DMS53 (cell line): ENCODE measurements at regions not wholly inside any gene's neighbourhood (a gene's known extent, or its start where the extent isn't known, plus 50 kb on each side); places are given as distances from the start of the nearest gene placed in this dataset.
A peak's percentile ranks its signal among the peaks of the same experiment; 100 is the strongest.

Source experiments
- DNase-seq: peaks from one replicate; lab custom pipeline; 2025; lab: John Stamatoyannopoulos, UW

DNA sequence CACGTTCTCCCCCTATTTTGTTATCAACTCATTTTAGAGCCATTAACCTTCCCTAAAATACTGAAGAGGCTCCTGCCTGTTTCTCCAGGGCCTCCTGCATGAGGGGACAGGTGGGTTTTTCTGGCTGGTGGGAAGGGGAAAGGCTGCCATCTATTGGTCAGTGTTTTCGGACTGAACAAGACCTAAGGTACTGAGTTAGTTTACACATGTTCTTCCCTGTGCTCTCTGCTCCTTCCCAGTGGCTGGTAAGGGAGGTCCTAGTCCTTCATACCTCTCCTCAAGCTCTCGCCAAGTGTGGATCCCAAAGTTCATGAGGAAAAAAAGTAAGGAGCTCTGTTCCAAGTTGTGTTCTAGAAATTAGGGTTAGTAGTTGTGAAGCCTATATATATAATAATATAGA lies 357.5 kb downstream of the FSCB start:
- peak; percentile 76 for DNase-seq

DNA sequence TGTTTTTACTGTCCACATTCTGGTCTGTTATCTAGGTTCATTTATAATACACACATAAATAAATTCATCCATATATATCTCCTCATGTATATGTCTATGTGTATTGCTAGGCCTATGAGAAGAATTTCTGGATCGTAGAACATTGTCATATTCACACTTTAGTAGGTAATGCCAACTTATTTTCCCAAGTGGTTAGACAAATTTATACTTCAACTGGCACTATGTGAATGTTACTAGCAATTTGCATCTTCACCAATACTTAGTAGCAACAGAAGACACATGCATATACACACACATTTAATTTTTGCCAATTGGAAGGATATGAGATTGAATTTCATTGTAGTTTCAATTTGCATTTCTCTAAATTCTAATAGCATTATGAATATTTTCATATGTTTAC lies 365.1 kb downstream of the FSCB start:
- no peak for DNase-seq

DNA sequence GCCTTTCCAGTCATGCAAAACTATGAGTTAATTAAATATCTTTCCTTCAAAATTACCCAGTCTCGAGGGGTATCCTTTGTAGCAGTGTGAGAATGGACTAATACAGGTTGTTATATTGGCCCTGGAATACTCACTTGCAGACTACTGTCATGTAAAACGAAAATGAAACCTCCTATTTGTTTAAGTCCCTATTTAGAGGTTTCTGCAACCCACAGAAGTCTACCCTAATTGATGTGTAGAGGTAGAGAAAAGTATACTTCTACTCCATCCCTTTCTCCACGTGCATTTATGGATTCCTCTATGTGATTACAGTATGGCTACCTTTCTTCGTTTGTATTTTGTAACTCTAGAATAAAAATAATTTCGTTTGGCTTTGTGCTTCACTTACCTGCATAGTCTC lies 371.1 kb downstream of the FSCB start:
- DNase-seq: peak; percentile 4

DNA sequence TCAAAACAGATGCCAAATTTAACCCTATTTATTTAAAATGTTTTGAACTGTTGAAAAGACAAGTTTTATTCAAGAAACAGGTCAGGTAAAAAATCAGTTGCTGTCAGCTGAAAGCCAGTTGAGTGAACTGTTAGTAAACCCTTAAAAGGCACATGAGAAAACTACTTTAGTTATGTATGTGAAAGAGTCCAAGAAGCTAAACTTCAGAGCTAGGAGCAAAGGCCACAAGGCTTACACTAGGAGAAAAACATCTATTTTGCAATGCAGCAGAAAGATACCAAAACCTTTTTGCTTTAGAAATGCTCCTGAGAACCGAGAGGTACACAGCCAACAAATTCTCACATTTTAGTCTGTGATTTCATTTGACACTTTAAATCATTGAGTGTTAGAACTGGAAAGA lies 375.2 kb downstream of the FSCB start:
- DNase-seq: no peak

DNA sequence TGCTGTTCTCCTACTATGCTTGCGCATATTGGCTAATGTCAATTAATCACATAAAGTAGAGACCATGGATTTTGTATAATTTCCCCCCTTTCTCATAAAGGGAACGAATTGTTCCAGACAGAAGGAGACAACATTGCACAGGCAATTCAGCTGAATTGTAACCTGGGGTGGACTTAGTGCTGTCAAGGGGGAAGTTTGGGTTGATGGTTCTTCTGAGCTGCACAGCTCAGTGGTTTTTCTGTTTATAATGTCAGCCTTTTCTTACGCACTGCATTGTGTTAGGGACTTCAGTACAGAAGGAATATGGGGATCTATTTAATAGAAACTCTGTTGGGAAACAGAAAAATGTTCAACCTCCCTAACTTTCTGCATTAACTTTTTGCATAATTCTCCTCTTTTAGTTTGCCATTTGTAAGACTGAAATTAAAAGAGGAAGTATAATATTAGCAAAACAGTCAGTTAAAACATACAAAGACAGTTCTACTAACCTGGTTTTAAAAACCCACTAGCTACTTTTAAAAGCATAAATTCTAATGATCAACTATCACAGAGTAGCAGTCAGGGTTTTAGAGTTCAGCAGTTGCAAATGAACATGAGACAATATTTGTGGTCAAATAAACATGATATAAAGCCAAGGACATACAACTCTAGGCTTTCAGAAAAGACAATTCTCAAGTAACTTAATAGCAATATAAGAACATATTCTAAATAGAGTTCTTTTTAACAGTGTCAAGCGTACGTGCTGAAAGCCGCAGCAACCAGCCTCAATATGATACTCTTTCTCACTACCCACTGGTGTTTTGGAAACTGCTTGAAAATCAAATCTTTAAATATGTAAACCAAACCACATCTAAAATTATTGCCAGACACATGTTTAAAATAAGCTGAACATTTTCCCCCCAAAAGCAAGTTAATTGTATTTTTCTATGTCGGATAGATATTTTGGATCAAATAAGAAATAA lies 393.0 kb downstream of the FSCB start:
- DNase-seq: no peak

DNA sequence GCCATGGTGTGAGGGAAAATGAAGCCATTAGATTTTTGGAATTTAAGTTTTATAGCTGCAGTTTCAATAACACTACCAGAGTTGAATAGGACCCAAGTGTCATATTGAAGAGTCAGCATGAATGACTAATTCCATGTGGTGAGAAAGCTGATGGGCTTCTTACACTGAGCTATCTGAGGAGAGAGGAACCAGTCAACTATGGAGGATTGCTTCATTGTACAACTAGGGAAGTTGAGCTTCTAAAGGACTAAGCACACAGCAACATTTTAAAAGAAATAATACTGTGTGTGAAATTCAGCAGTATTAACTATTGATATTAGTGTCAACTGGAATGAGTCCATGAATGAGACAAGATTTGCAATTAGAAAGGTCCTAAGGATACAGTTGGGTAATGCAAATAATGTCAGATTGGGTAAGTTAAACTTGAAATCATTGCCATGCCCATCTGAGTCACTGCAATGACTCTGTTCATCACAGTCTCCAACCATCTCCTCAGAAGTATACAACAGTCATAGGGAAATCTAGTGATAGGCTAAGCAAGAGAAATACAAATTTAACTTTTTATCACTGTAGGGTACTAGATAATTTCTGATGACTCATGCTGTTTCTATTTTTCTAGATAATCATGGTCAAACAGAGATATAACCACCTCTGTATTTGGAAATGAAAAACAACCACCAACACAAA lies 394.2 kb downstream of the FSCB start:
- DNase-seq: no peak

DNA sequence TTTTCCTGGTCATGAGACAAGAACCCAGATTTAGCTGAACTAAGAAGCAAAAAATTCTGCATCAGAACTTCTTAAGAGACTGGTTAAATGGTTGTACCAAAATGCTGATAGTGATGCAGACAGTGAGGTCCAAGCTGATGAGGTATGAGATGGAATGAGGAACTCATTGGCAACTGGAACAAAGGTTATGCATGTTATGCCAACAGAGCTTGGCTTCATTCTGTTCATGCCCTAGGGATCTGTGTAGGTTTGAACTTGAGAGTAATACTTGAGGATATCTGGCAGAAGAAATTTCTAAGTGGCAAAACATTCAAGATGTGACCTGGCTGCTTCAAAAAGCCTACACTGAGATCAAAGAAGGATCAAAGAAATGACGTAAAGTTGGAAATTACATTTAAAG lies 398.0 kb downstream of the FSCB start:
- no peak for DNase-seq

DNA sequence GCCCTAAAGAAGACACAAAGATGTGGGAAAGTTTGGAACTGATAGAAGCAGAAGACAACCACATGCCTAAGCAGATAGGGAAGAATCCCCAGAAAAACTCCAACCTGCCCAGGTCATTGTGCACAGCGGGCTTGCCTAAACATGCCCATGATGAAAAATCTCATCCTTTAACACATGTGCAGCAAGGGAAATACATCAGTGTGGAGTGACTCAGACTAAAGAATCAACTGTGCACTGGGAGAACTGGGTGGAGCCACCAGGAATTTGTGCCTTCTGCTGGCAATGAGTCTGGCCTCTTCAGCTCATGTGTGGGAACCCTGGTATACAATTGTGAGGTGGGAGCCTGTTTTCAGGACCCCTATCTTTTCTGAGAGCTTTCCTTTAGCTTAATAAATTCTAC lies 398.5 kb downstream of the FSCB start:
- DNase-seq: no peak

DNA sequence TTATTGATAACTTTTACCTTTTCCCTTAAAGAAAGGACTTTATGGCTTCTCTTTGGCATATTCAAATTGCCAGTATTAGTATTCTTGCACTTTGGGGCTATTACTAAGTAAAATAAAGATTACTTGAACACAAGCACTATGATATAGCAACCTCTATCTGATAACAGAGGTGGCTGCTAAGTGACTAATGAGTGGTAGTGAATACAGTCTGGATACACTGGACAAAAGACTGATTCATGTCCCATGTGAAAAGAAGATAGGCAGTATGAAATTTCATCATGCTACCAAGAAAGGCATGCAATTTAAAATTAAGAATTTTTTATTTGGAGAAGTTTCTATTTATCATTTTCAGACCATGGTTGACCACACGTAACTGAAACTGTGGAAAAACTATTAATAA lies 399.9 kb downstream of the FSCB start:
- no peak for DNase-seq

DNA sequence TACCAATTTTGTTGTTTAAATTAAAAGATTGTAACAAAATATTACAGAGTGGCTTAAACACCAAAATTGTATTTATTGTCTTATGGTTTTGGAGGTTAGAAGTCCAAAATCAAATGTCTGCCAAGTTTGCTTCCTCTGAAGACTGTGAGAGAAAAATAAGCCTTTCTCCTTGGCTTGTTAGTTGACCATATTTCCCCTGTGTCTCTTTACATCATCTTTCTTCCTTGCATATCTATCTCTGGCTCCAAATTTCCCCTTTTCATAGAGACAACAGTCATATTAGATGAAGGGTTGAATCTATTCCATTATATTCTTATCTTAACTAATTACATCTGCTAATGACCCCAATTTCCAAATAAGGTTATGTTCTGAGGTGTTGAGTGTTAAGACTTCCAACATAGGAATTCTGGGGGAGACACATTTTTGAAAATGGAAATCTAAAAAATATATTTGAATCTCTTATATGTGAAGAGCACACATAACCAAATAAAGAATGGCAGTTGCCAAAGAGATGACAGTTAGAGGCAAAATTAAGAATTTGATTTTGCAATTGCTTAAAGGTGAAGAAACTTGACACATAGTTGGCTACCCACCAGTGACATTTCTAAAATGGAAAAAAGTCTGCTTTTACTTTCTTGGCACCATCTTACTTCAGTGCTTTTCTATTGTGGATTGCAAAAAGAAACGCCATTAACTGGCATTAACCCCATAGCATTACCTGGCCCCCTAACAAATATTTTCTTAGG lies 407.2 kb downstream of the FSCB start:
- DNase-seq: no peak

DNA sequence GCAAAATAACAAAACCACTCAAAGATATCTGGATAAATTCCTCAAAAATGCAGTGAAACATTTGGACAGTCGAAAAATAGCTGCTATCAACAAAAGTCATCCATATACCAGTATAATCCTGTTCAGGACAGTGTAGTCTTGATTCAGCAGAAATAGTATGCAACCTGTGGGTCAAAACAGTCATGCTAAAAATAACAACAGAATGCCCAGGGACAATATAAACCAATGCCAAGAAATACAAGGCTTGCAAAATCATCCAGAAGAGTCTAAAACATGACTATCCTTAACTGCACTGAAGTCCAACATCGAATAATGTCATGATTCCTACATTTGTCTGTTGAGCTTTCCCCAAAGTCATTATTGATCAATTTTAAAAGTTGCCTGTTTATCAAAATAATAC lies 425.9 kb downstream of the FSCB start:
- DNase-seq: no peak

DNA sequence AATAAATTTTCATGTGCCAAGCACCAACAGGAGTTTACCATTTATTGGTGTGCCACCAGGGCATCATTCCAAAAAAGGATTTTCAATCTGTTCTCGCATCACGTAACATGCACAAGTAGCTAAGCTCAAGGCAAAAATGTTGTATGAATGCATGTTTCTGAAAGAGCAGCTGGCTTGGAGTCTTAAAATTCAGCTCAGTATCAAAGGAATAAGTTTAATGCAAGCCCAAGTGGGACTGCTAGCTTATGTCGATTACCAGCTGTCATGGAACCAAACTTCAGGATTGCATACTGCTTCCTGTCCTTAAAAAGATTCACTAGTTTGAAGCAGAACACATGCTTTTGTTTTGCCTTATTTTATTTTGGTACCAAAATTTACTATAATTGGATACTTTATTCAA lies 437.0 kb downstream of the FSCB start:
- no peak for DNase-seq

DNA sequence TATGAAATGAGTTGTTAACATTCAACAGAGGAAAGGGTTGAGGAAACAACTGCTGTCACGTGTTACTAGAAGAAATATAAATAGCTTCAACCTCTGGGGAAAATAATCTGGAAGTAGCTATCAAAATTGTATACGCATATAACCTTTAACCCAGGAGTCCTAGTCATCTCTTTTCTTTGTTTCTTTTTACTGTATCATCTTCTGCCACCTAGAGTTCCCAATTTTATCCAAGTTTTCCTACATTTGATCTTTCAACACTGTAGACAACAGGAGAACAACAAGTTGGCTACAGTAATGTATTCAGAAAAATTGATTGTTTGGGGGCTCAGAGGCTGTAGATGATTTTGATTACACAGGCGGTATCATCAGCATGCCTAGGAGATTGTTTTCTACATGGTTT lies 453.7 kb downstream of the FSCB start:
- DNase-seq: no peak

DNA sequence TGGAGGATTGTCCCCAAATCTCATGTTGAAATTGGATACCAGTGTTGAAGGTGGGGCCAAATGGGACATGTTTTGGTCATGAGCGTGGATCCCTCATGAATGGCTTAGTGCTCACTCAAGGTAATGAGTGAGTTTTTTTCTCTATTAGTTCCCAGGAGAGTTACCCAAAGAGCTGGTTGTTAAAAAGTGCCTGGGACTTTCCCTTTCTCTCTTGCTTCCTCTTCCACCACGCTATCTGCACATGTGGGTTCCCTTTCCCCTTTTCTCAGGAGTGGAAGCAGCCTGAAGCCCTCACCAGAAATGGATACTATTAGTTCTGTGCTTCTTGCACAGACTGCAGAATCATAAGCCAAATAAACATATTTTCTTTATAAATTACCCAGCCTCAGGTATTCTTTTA lies 465.4 kb downstream of the FSCB start:
- DNase-seq: no peak

DNA sequence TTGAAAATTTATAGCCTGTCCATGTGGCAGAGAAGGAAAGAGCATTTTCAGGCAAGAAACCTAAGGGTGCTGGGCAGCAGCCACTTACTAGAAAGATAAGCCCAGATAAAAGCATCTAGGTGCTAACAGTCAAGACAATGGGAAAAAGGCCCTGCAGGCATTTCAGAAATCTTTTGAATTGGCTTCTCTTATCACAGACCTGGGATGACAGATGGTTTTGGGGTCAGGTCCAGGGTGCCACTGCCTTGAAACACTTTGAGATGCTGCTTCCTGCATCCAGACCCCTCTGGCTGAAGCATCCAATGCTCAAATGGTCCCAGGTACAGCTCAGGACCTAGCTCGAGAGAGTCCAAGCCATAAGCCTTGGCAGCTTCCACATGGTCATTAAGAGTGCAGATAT lies 466.5 kb downstream of the FSCB start:
- DNase-seq: no peak

DNA sequence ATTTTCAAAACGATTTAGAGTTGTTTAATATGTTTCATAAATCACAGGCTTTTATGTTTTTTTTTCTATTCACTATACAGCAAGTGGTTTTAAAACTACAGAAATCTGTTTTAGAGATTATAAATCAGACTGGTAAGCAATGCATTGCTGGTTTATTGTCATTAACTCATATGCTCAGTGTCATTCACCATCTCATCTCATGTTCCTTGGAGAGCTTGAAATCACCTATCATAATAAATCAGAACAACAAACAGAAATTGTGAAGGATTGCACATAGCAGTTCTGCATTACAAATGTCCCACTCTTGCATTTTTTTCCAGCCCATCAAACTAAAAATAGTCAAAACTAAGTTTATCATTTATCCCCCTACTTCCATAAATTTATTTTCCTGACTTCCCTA lies 470.8 kb downstream of the FSCB start:
- no peak for DNase-seq

DNA sequence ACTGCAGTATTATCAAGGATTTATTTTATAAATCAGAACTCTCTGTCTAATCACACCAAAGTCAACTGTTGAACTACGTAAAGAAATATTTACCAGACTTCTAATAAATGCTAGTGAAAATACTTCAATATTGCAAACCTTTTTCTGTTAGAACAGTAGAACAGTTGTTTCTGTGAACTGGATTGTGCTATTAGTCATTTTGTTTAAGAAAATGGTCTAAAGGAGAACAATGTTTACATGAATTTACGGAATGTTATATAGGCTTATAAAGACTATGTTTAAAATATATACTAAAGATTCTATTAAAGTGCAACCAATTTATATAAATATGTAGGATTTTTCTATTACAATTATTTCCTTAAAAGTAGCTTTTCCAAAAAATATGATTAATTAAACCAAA lies 471.4 kb downstream of the FSCB start:
- DNase-seq: no peak

DNA sequence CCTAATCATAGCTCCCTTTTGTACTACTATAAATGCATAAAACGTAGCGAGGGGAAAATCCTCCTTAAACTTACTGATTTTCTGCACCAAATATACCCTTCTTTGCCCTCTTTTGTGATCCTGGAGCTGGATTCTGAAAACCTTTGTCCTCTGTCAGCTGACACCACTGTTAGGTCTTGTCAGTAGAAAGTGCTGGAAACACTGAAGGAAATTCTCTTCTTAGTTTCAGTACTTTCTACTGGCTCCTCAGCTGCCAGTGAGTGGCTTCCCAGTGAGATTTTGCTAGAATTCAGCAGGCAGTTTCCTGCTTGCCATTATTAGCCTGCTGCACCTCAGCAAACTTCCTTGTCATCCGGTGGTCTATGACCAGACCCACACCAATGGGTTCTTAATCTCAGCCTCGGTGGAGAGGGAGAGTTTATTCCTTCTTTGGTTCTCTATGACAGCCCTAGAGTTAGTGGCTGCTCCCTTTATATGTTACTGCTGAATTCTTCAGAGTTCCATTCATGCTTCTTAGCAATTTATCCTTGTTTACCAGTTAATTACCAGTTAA lies 476.2 kb downstream of the FSCB start:
- DNase-seq: no peak

DNA sequence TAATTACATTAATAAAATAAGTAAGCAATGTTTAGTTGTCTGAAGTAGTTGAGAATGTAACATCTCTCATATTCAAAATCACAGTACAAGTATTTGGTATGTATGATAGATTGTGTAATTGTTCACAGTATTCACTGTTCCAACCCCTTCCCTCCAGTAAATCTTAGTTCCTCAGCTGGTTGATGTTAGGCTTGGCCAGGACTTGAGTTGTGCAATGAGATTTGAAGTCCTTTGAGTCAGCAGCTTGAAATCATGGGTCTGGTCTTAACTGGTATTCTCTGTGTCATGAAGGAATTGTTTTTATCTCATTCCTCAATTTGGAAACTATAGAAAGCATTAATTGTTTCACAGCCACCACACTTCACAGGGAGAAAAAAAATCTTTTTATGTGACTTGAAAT lies 477.1 kb downstream of the FSCB start:
- no peak for DNase-seq

DNA sequence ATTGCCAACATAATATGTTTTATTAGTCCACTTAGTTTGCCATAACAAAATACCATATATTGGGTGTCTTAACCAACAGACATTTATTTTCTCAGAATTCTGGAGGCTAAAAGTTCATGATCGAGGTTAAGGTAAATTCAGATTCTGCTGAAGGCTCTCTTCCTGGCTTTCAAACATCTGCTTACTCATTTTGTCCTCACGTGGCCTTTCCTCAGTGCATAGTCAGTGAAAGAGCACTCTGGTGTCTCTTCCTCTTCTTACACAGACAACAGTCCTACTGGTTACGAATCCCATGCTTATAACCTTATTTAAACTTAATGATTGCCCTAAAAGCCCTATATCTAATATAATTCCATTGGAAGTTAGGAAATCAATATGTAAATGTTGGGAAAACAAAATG lies 479.7 kb downstream of the FSCB start:
- DNase-seq: no peak

DNA sequence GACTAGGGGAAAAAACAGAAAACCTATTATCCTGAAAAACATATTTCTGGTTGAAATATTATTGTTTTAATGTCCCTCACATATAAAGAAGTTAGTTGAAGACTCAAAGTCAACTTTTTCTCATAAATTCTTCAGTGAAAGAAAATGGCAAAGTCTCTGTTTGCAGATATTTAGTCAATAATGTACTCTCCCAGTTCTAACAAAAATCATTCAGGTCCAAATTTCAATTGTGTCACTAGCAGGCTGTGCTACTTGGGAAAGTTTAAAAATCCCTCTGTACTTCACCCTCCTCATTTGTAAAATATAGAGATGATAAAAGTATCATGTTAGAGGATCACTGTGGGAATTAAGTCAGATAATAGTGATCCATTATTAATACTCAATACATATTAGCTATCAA lies 496.5 kb downstream of the FSCB start:
- no peak for DNase-seq

DNA sequence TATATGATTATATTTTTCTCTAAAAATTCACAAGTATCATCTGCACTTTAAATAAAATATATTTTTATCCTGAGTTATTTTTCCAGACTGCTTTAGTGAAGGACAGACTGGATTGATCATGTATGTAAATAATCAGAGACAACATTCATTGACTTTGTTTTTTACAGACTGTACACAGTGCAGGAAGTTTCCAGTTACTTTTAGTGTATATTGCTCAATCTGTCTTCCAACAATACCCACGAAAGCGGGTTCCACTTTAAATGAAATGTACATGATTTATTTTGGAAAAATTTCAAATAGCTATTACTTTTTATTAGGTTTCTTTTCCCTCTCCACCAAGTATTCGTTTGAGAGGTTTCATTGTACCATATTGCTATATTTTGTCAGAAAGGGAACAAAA lies 497.0 kb downstream of the FSCB start:
- no peak for DNase-seq

DNA sequence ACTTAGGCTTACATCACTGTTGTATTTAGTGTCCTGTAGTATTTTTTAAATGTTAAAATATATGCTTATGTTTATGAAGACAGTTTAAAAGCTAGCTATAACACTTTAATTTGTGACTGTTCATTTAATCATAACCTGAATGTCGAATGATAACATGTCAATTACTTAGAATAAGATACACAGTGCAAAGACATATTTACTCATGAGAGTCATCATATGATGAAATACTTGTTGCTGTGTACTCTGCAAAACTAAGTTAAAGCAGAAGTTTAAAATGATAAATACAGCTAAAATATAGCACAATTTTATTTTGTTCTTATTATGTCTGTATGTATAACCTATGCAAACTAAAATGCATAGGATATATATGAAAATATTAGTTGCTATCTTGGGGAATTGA lies 497.4 kb downstream of the FSCB start:
- no peak for DNase-seq
